ENCODE measurements at regions not wholly inside any gene's neighbourhood (a gene's known extent, or its start where the extent isn't known, plus 50 kb on each side); places are given as distances from the start of the nearest gene placed in this dataset.
A peak's percentile ranks its signal among the peaks of the same experiment; 100 is the strongest.

DNA sequence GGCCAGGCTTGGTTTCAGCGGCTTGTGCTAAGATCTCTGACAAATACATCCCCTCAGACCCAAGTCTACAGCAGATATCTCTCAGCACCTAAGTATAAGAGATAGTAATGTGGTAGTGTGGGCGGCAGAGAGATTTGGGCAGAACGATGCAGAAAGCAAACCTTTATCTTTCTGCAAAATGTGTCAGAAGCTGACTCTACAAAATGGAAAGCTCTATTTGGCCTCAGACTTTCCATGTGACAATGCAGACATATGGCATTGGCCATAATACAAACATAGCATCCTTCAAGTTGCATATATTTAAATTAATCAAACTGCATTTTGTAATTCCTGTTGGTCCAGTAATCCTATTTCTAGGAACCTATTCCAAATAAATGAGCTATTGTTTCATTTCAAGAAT lies 102.5 kb upstream of the RAI14 start (continued):
- TF ChIP-seq RFX1 (IDR thresholded peaks at IDR 0.05), result no peak
- TF ChIP-seq CBX8 (IDR thresholded peaks at IDR 0.05; ENCODE audit: borderline replicate concordance, extremely low read depth, low read depth, low read length, poor library complexity, severe bottlenecking), result no peak
- TF ChIP-seq, protein P1, sequence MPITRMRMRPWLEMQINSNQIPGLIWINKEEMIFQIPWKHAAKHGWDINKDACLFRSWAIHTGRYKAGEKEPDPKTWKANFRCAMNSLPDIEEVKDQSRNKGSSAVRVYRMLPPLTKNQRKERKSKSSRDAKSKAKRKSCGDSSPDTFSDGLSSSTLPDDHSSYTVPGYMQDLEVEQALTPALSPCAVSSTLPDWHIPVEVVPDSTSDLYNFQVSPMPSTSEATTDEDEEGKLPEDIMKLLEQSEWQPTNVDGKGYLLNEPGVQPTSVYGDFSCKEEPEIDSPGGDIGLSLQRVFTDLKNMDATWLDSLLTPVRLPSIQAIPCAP (CRISPR knock-in tag; IDR thresholded peaks at IDR 0.05; ENCODE audit: borderline replicate concordance), result no peak
- no peak for TF ChIP-seq SAP30 (IDR thresholded peaks at IDR 0.05; ENCODE audit: borderline replicate concordance, insufficient read depth, low read depth, low read length, poor library complexity, severe bottlenecking)
- TF ChIP-seq NFE2 (IDR thresholded peaks at IDR 0.05; ENCODE audit: low read depth), result peak; percentile 47
- no peak for TF ChIP-seq SRF (CRISPR knock-in tag; IDR thresholded peaks at IDR 0.05)
- TF ChIP-seq FIP1L1 (IDR thresholded peaks at IDR 0.05; ENCODE audit: low read depth, low read length, poor library complexity, severe bottlenecking), result no peak
- TF ChIP-seq ZBTB1 (CRISPR knock-in tag; IDR thresholded peaks at IDR 0.05; ENCODE audit: borderline replicate concordance, low read depth), result no peak
- TF ChIP-seq, protein P2, sequence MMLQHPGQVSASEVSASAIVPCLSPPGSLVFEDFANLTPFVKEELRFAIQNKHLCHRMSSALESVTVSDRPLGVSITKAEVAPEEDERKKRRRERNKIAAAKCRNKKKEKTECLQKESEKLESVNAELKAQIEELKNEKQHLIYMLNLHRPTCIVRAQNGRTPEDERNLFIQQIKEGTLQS (IDR thresholded peaks at IDR 0.05), result no peak
- TF ChIP-seq, protein P2 (CRISPR knock-in tag; conservative IDR thresholded peaks at IDR 0.05), result no peak
- TF ChIP-seq ZNF778 (CRISPR knock-in tag; IDR thresholded peaks at IDR 0.05), result no peak
- TF ChIP-seq, protein P3, sequence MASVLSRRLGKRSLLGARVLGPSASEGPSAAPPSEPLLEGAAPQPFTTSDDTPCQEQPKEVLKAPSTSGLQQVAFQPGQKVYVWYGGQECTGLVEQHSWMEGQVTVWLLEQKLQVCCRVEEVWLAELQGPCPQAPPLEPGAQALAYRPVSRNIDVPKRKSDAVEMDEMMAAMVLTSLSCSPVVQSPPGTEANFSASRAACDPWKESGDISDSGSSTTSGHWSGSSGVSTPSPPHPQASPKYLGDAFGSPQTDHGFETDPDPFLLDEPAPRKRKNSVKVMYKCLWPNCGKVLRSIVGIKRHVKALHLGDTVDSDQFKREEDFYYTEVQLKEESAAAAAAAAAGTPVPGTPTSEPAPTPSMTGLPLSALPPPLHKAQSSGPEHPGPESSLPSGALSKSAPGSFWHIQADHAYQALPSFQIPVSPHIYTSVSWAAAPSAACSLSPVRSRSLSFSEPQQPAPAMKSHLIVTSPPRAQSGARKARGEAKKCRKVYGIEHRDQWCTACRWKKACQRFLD (CRISPR knock-in tag; IDR thresholded peaks at IDR 0.05), result peak; percentile 53; the same call in 1 of the 2 replicates
- TF ChIP-seq, protein P4, sequence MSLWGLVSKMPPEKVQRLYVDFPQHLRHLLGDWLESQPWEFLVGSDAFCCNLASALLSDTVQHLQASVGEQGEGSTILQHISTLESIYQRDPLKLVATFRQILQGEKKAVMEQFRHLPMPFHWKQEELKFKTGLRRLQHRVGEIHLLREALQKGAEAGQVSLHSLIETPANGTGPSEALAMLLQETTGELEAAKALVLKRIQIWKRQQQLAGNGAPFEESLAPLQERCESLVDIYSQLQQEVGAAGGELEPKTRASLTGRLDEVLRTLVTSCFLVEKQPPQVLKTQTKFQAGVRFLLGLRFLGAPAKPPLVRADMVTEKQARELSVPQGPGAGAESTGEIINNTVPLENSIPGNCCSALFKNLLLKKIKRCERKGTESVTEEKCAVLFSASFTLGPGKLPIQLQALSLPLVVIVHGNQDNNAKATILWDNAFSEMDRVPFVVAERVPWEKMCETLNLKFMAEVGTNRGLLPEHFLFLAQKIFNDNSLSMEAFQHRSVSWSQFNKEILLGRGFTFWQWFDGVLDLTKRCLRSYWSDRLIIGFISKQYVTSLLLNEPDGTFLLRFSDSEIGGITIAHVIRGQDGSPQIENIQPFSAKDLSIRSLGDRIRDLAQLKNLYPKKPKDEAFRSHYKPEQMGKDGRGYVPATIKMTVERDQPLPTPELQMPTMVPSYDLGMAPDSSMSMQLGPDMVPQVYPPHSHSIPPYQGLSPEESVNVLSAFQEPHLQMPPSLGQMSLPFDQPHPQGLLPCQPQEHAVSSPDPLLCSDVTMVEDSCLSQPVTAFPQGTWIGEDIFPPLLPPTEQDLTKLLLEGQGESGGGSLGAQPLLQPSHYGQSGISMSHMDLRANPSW (CRISPR knock-in tag; IDR thresholded peaks at IDR 0.05), result no peak
- TF ChIP-seq, protein P5, sequence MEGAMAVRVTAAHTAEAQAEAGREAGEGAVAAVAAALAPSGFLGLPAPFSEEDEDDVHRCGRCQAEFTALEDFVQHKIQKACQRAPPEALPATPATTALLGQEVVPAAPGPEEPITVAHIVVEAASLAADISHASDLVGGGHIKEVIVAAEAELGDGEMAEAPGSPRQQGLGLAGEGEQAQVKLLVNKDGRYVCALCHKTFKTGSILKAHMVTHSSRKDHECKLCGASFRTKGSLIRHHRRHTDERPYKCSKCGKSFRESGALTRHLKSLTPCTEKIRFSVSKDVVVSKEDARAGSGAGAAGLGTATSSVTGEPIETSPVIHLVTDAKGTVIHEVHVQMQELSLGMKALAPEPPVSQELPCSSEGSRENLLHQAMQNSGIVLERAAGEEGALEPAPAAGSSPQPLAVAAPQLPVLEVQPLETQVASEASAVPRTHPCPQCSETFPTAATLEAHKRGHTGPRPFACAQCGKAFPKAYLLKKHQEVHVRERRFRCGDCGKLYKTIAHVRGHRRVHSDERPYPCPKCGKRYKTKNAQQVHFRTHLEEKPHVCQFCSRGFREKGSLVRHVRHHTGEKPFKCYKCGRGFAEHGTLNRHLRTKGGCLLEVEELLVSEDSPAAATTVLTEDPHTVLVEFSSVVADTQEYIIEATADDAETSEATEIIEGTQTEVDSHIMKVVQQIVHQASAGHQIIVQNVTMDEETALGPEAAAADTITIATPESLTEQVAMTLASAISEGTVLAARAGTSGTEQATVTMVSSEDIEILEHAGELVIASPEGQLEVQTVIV (CRISPR knock-in tag; IDR thresholded peaks at IDR 0.05; ENCODE audit: borderline replicate concordance), result no peak
- TF ChIP-seq ARID1B (IDR thresholded peaks at IDR 0.05), result peak; percentile 91
- TF ChIP-seq, protein P6, sequence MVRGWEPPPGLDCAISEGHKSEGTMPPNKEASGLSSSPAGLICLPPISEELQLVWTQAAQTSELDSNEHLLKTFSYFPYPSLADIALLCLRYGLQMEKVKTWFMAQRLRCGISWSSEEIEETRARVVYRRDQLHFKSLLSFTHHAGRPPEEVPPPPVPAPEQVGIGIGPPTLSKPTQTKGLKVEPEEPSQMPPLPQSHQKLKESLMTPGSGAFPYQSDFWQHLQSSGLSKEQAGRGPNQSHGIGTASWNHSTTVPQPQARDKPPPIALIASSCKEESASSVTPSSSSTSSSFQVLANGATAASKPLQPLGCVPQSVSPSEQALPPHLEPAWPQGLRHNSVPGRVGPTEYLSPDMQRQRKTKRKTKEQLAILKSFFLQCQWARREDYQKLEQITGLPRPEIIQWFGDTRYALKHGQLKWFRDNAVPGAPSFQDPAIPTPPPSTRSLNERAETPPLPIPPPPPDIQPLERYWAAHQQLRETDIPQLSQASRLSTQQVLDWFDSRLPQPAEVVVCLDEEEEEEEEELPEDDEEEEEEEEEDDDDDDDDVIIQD (CRISPR knock-in tag; IDR thresholded peaks at IDR 0.05), result no peak
- no peak for TF ChIP-seq SMAD4 (CRISPR knock-in tag; conservative IDR thresholded peaks at IDR 0.05)

All from K562 (cell line).